ENCODE measurements at regions not wholly inside any gene's neighbourhood (a gene's known extent, or its start where the extent isn't known, plus 50 kb on each side); places are given as distances from the start of the nearest gene placed in this dataset.

DNA sequence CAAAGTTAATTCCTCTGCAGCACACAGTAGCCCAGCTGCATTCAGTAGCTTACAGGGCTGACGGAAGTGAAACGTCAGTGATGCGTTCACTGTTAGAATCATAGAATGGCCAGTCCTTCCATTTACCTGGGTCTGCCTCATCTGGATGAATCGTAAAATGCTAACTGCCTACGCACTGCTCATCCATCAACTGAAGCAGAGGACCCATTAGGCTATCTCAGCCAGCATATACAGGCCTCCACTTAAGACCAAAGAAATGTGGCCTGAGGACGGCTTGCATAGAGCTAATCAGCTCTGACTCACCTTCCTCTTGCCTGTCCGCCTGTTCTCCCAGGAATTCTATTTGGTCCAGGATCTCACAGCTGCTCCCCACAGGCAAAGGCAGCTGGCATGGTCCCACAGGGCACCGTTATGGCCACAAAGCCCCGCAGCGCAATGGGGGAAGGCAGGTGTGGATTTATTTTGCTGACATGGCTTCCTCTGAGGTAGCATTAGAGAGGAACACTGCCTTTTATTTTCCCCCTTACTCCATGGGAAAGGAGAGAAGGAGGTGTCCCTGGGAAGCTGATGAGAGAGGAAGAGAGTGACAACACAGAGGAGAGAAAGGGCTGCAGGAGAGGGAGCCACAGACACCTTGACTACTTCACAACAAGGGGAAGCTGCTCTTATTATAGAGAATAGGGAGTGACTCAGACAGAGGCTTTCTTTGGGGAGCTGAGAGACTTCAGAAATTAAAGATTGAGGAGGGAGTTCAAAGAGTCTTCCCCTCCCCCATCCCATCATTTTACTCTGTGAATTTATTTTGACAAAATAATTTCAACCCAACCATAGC, 177.6 kb downstream of the HHIPL2 start:
- TF ChIP-seq ZNF263 (CRISPR knock-in tag; IDR thresholded peaks at IDR 0.05; ENCODE audit: low read depth) = no peak
- TF ChIP-seq TCF7 (CRISPR knock-in tag; IDR thresholded peaks at IDR 0.05; ENCODE audit: low read depth) = no peak
- TF ChIP-seq FOXP1 (CRISPR knock-in tag; IDR thresholded peaks at IDR 0.05; ENCODE audit: borderline replicate concordance) = no peak
- no peak for TF ChIP-seq ZNF281 (CRISPR knock-in tag; IDR thresholded peaks at IDR 0.05)
- no peak for TF ChIP-seq ETV6 (CRISPR knock-in tag; IDR thresholded peaks at IDR 0.05)
- TF ChIP-seq IRF1 (CRISPR knock-in tag; IDR thresholded peaks at IDR 0.05) = no peak
- TF ChIP-seq ZBTB21 (CRISPR knock-in tag; IDR thresholded peaks at IDR 0.05; ENCODE audit: borderline replicate concordance) = no peak
- no peak for TF ChIP-seq ZNF232 (CRISPR knock-in tag; IDR thresholded peaks at IDR 0.05)
- TF ChIP-seq, protein P1, sequence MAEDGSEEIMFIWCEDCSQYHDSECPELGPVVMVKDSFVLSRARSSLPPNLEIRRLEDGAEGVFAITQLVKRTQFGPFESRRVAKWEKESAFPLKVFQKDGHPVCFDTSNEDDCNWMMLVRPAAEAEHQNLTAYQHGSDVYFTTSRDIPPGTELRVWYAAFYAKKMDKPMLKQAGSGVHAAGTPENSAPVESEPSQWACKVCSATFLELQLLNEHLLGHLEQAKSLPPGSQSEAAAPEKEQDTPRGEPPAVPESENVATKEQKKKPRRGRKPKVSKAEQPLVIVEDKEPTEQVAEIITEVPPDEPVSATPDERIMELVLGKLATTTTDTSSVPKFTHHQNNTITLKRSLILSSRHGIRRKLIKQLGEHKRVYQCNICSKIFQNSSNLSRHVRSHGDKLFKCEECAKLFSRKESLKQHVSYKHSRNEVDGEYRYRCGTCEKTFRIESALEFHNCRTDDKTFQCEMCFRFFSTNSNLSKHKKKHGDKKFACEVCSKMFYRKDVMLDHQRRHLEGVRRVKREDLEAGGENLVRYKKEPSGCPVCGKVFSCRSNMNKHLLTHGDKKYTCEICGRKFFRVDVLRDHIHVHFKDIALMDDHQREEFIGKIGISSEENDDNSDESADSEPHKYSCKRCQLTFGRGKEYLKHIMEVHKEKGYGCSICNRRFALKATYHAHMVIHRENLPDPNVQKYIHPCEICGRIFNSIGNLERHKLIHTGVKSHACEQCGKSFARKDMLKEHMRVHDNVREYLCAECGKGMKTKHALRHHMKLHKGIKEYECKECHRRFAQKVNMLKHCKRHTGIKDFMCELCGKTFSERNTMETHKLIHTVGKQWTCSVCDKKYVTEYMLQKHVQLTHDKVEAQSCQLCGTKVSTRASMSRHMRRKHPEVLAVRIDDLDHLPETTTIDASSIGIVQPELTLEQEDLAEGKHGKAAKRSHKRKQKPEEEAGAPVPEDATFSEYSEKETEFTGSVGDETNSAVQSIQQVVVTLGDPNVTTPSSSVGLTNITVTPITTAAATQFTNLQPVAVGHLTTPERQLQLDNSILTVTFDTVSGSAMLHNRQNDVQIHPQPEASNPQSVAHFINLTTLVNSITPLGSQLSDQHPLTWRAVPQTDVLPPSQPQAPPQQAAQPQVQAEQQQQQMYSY (CRISPR knock-in tag; IDR thresholded peaks at IDR 0.05) = no peak
- TF ChIP-seq, protein P2, sequence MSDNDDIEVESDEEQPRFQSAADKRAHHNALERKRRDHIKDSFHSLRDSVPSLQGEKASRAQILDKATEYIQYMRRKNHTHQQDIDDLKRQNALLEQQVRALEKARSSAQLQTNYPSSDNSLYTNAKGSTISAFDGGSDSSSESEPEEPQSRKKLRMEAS (CRISPR knock-in tag; IDR thresholded peaks at IDR 0.05) = no peak
- no peak for TF ChIP-seq SP1 (CRISPR knock-in tag; conservative IDR thresholded peaks at IDR 0.05)
- TF ChIP-seq, protein P3, sequence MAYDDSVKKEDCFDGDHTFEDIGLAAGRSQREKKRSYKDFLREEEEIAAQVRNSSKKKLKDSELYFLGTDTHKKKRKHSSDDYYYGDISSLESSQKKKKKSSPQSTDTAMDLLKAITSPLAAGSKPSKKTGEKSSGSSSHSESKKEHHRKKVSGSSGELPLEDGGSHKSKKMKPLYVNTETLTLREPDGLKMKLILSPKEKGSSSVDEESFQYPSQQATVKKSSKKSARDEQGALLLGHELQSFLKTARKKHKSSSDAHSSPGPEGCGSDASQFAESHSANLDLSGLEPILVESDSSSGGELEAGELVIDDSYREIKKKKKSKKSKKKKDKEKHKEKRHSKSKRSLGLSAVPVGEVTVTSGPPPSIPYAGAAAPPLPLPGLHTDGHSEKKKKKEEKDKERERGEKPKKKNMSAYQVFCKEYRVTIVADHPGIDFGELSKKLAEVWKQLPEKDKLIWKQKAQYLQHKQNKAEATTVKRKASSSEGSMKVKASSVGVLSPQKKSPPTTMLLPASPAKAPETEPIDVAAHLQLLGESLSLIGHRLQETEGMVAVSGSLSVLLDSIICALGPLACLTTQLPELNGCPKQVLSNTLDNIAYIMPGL (CRISPR knock-in tag; IDR thresholded peaks at IDR 0.05) = no peak
- TF ChIP-seq ZNF121 (CRISPR knock-in tag; IDR thresholded peaks at IDR 0.05) = no peak
- TF ChIP-seq FOXJ3 (CRISPR knock-in tag; IDR thresholded peaks at IDR 0.05; ENCODE audit: borderline replicate concordance) = no peak
- TF ChIP-seq, protein P4, sequence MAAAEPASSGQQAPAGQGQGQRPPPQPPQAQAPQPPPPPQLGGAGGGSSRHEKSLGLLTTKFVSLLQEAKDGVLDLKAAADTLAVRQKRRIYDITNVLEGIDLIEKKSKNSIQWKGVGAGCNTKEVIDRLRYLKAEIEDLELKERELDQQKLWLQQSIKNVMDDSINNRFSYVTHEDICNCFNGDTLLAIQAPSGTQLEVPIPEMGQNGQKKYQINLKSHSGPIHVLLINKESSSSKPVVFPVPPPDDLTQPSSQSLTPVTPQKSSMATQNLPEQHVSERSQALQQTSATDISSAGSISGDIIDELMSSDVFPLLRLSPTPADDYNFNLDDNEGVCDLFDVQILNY (CRISPR knock-in tag; IDR thresholded peaks at IDR 0.05) = no peak
- no peak for TF ChIP-seq IRF2 (CRISPR knock-in tag; IDR thresholded peaks at IDR 0.05; ENCODE audit: borderline replicate concordance, low read depth)
- ChIA-PET CTCF (no interaction called here), POLR2A (no interaction called here)
- Mint-ChIP-seq H3K27ac (no peak overlapping the region), H3K4me3 (no peak overlapping the region), H3K4me1 (peaks cover 12% of the 10 kb centered on the region), H3K36me3 (no peaks in the 10 kb centered on the region), H3K27me3 (ENCODE audit: low read depth) (no peaks in the 10 kb centered on the region), H3K9me3 (0 out of 2 replicates have a peak, but pooled peaks cover 3% of the 10 kb centered on the region)
- no peak for DNase-seq (ENCODE audit: low spot score)
- ATAC-seq = no peak

All from WTC11 (cell line).